Activated T-helper 1 cell treated with anti-CD3 and anti-CD28 coated beads, Interleukin-12 subunit alpha, Interleukin-12 subunit beta, Interleukin-2, Interleukin-4 antibody, amounts not matched to agents 30 ng/mL and 10 ng/mL and 1 ng/mL, durations not matched to agents 14 hours and 24 hours and 36 hours (primary cell): ENCODE measurements at regions not wholly inside any gene's neighbourhood (a gene's known extent, or its start where the extent isn't known, plus 50 kb on each side); places are given as distances from the start of the nearest gene placed in this dataset.

Source experiments
- DNase-seq: peaks from one replicate; pipeline ENCODE4 v3.0.0; 2021; ENCODE audit warnings: low spot score
- H3K27ac Mint-ChIP-seq: one replicate; pipeline ENCODE4 v1.8.0; 2021; ENCODE audit warnings: mild to moderate bottlenecking, mixed read lengths
- H3K27me3 Mint-ChIP-seq: one replicate; pipeline ENCODE4 v1.8.0; 2022; ENCODE audit warnings: mild to moderate bottlenecking, moderate library complexity, mixed read lengths; ENCODE audit not compliant: insufficient read depth
- H3K36me3 Mint-ChIP-seq: one replicate; pipeline ENCODE4 v1.8.0; 2021; ENCODE audit warnings: low read depth, mixed read lengths
- H3K4me1 Mint-ChIP-seq: one replicate; pipeline ENCODE4 v1.8.0; 2021; ENCODE audit warnings: low read depth, mixed read lengths
- H3K4me3 Mint-ChIP-seq: one replicate; pipeline ENCODE4 v1.8.0; 2021; ENCODE audit warnings: mild to moderate bottlenecking, moderate library complexity, mixed read lengths
- H3K9me3 Mint-ChIP-seq: one replicate; pipeline ENCODE4 v1.8.0; 2021; ENCODE audit warnings: mixed read lengths
- intact Hi-C: fragments of 100-400 bp; cut with micrococcal nuclease; formaldehyde crosslinking; loops from one replicate; pipeline ENCODE4 v1.15.1; 2024

DNA sequence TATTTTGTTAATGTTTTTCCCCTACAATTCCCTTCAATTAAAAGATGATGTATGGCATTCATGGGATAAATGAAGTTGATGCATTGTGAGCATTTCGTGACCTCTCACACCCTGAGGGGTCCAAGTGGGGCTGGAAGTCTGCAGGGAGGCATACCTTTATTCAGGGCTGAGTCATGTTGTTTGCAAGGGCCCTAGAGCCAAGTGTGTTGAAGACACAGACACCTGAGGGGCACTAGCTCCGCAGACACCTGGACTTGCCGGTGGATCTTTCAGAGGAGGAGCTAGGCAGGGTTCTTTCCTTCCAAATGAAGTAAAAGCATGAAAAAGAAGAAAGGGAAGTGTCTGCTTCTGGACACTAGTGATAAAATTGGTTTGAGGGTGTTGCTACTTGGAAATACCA is 57.0 kb upstream of the RGS7 start:
- Mint-ChIP-seq H3K9me3 (no peaks in the 10 kb centered on the region), H3K4me3 (no peak overlapping the region), H3K27ac (no peak overlapping the region), H3K36me3 (no peaks in the 10 kb centered on the region), H3K27me3 (peaks cover under 1% of the 10 kb centered on the region), H3K4me1 (no peaks in the 10 kb centered on the region)
- intact Hi-C loops = no loop called here
- no peak for DNase-seq

DNA sequence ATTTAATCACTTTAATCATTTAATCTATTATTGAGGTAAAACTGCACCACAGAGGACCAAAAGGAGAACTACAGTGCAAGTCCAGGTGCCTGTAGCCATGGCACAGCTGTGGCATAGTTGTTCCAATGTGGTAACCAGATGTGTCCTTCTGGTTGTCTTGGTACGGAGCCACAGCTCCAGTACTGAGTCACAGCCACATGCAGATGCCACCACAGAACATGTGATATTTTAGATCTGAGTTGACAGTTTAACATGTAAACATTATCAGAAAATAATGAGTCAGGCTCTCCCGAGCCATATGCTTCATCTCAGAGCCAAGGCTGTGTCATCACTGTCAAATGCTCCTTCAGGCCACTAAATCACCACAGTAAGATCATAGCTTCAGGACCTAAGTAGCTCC is 56.4 kb upstream of the RGS7 start:
- no peaks in the 10 kb centered on the region for H3K4me1 Mint-ChIP-seq
- H3K27me3 Mint-ChIP-seq = no peaks in the 10 kb centered on the region
- intact Hi-C loops = no loop called here
- no peak for DNase-seq
- H3K27ac Mint-ChIP-seq = no peak overlapping the region
- no peaks in the 10 kb centered on the region for H3K9me3 Mint-ChIP-seq
- no peak overlapping the region for H3K4me3 Mint-ChIP-seq
- H3K36me3 Mint-ChIP-seq = no peaks in the 10 kb centered on the region

DNA sequence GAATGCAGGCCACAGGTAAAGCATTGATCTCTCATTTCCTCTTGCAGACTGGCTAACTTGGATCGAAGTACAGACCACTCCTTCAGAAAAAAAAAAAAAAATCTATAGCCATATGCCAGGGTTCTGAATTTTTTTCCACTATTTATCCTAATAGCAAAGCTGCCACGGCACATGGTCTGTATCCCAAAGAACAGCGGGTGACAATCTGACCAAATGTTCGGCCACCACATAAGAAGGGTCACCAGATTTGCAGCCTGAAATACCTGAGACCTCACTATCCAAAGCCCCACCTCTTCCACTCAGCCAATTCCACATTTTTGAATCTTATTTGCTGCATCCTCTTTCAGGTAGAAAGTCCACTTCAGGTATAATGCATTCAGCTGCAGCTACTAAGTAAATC is 55.6 kb upstream of the RGS7 start:
- H3K27ac Mint-ChIP-seq = no peak overlapping the region
- H3K27me3 Mint-ChIP-seq = no peaks in the 10 kb centered on the region
- no peaks in the 10 kb centered on the region for H3K4me1 Mint-ChIP-seq
- no peak overlapping the region for H3K4me3 Mint-ChIP-seq
- no peaks in the 10 kb centered on the region for H3K36me3 Mint-ChIP-seq
- H3K9me3 Mint-ChIP-seq = no peaks in the 10 kb centered on the region
- no peak for DNase-seq
- intact Hi-C loops = no loop called here

DNA sequence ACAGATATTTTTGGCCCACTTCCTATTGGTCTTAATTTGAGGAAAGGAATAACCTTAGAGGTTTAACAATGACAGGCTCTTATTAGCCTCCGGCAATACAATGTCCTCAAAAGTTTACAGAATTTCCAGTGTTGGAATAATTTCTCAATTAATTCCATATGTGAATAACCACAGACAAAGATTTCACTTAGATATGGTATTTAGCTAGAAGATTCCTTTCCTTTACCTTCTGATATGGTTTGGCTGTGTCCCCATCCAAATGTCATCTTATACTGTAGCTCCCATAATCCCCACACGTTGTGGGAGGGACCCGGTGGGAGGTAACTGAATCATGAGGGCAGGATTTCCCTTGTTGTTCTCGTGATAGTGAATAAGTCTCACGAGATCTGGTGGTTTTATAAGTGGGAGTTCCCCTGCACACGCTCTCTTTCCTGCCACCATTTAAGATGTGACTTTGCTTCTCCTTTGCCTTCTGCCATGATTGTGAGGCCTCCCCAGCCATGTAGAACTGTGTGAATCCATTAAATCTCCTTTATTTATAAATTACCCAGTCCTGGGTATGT is 54.9 kb upstream of the RGS7 start:
- H3K27me3 Mint-ChIP-seq = peaks cover under 1% of the 10 kb centered on the region
- no peak for DNase-seq
- no peak overlapping the region for H3K27ac Mint-ChIP-seq
- H3K36me3 Mint-ChIP-seq = no peaks in the 10 kb centered on the region
- intact Hi-C loops = no loop called here
- no peak overlapping the region for H3K4me3 Mint-ChIP-seq
- no peaks in the 10 kb centered on the region for H3K9me3 Mint-ChIP-seq
- no peaks in the 10 kb centered on the region for H3K4me1 Mint-ChIP-seq

DNA sequence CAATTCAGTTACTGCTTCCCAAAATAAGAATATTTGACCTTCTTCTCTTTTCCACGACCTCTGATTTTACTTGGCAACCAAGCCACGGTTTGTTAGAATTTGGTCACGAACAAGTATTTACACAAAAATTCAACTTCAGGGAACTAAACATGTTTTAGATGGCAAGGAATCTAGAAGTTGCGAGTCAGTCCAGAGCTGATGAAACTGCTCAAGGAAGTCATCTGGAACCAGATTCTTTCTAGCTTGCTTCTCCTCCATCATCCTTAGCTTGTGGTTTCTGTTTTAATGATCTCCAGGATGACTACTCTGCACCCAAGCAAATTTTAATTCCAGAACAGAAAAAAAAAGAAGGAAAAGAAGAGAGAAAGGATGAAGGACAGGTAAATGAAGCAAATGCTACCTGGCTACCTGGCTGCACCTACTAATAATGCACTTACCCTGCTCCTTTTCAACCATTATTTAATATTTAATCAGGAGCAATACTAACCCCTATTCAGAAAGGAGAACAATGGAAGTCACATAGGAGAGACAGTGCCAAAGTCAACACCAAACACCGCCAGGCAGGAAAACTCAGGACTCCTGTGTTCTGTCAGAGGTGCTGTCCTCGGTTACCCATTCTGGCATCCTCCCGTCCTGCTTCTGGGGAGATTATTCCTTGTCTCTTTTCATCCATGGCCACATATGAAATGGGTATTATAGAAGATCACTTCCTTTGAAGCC is 54.2 kb upstream of the RGS7 start:
- intact Hi-C loops = no loop called here

DNA sequence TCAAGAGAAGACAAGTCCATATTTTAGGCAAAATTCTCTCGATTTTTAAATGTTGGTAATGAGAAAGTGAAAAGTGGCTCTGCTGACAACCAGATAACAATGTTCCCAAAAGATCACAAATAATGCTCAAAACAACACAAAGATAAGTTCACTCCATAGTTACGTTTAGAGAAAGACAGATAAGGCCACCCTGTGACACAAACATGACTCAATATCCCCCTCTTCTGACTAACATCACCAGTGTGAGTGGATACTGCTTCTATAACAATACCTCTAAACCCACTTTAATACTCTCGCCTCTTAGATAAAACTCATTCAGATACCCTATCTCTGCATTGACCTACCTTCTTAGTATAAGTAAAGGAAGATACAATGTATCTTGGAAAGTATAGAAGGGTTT is 51.2 kb upstream of the RGS7 start:
- no peak for DNase-seq
- H3K27me3 Mint-ChIP-seq = peaks cover 2% of the 10 kb centered on the region
- no peaks in the 10 kb centered on the region for H3K4me1 Mint-ChIP-seq
- H3K4me3 Mint-ChIP-seq = no peak overlapping the region
- intact Hi-C loops = no loop called here
- no peak overlapping the region for H3K27ac Mint-ChIP-seq
- no peaks in the 10 kb centered on the region for H3K36me3 Mint-ChIP-seq
- no peaks in the 10 kb centered on the region for H3K9me3 Mint-ChIP-seq

More for the DNA sequence above, 54.2 kb upstream of the RGS7 start:
- H3K36me3 Mint-ChIP-seq = no peaks in the 10 kb centered on the region
- no peaks in the 10 kb centered on the region for H3K9me3 Mint-ChIP-seq
- H3K27me3 Mint-ChIP-seq = peaks cover 2% of the 10 kb centered on the region
- no peak overlapping the region for H3K4me3 Mint-ChIP-seq
- DNase-seq = no peak
- H3K27ac Mint-ChIP-seq = no peak overlapping the region
- H3K4me1 Mint-ChIP-seq = no peaks in the 10 kb centered on the region
